H1 (cell line): ENCODE measurements at regions not wholly inside any gene's neighbourhood (a gene's known extent, or its start where the extent isn't known, plus 50 kb on each side); places are given as distances from the start of the nearest gene placed in this dataset.

Experiments used
- CTCF ChIA-PET: fragments of 300-600 bp; sonication (Branson Sonifier 250); formaldehyde crosslinking; loops from one replicate; lab custom pipeline; 2021; ENCODE audit not compliant: partially characterized antibody; lab: Charles Lee
- POLR2A ChIA-PET: fragments of 300-600 bp; sonication (Branson Sonifier 250); formaldehyde crosslinking; loops from one replicate; lab custom pipeline; 2021; ENCODE audit warnings: inconsistent platforms; ENCODE audit not compliant: partially characterized antibody; lab: Charles Lee
- DNase-seq, 2 experiments: peaks; one replicate each; pipeline versions ENCODE4 v3.0.0 to v3.0.0-alpha.2; 2010 to 2022; ENCODE audit warnings: low spot score in 2 of 2, low read depth in 1 of 2, mixed read lengths in 1 of 2
- FAIRE-seq: peaks from 2 replicates; lab custom pipeline; 2011; peaks lifted over from hg19 to GRCh38; lab: Jason Lieb, UNC
- H2AFZ ChIP-seq: 2 replicates; pipeline ENCODE4 v1.8.1; 2012; ENCODE audit warnings: low read length, inconsistent platforms
- H2AK5ac ChIP-seq: 2 replicates; pipeline ENCODE4 v1.6.1; 2013; ENCODE audit warnings: low read depth, low read length
- H2BK120ac ChIP-seq: replicated peaks from 2 replicates; pipeline ENCODE3; 2013; ENCODE audit warnings: low read depth, low read length, inconsistent platforms
- H2BK12ac ChIP-seq: 2 replicates; pipeline ENCODE4 v1.6.1; 2013; ENCODE audit warnings: low read depth, low read length
- H2BK15ac ChIP-seq: 2 replicates; pipeline ENCODE4 v1.6.1; 2013; ENCODE audit warnings: low read length
- H2BK20ac ChIP-seq: 2 replicates; pipeline ENCODE4 v1.6.1; 2013; ENCODE audit warnings: low read length
- H2BK5ac ChIP-seq: 2 replicates; pipeline ENCODE4 v1.6.1; 2013; ENCODE audit warnings: low read depth, low read length
- H3K14ac ChIP-seq: 2 replicates; pipeline ENCODE4 v1.6.1; 2013; ENCODE audit warnings: inconsistent platforms; ENCODE audit not compliant: insufficient read length
- H3K18ac ChIP-seq: 2 replicates; pipeline ENCODE4 v1.6.1; 2013; ENCODE audit warnings: low read length; ENCODE audit errors: extremely low read depth
- H3K23ac ChIP-seq: 2 replicates; pipeline ENCODE4 v1.6.1; 2013; ENCODE audit warnings: inconsistent platforms; ENCODE audit not compliant: insufficient read length
- H3K23me2 ChIP-seq: 2 replicates; pipeline ENCODE4 v1.6.1; 2013; ENCODE audit warnings: low read depth, low read length
- H3K27ac ChIP-seq: 2 replicates; pipeline ENCODE4 v1.6.1; 2011; ENCODE audit warnings: low read depth, low read length, inconsistent platforms
- H3K27me3 ChIP-seq, 4 experiments: replicated peaks in 1 of 4; 1 replicate in 1 of 4; 2 replicates in 3 of 4; pipeline versions ENCODE4 v1.6.1 to v1.8.1; 2011 to 2013; ENCODE audit warnings: low read length in 3 of 4, mild to moderate bottlenecking in 3 of 4, inconsistent platforms in 2 of 4, mixed read lengths in 2 of 4, moderate library complexity in 1 of 4; ENCODE audit not compliant: control insufficient read depth in 3 of 4, insufficient read depth in 3 of 4; ENCODE audit errors: extremely low read depth in 1 of 4
- H3K36me3 ChIP-seq, 4 experiments: 2 replicates each; pipeline versions ENCODE4 v1.6.1 to v1.8.1; 2011 to 2013; ENCODE audit warnings: mild to moderate bottlenecking in 4 of 4, low read length in 3 of 4, moderate library complexity in 2 of 4, control low read depth in 1 of 4, inconsistent platforms in 1 of 4; ENCODE audit not compliant: insufficient read depth in 4 of 4, control insufficient read depth in 2 of 4
- H3K4ac ChIP-seq: replicated peaks from 2 replicates; pipeline ENCODE3; 2013; ENCODE audit warnings: low read length, low read depth, mixed read lengths, inconsistent platforms; ENCODE audit not compliant: insufficient read length
- H3K4me1 ChIP-seq, 4 experiments: replicated peaks in 1 of 4; 1 replicate in 1 of 4; 2 replicates in 3 of 4; pipeline versions ENCODE4 v1.6.1 to v1.8.1; 2011 to 2013; ENCODE audit warnings: low read length in 3 of 4, inconsistent platforms in 2 of 4, mixed read lengths in 1 of 4; ENCODE audit not compliant: insufficient read depth in 4 of 4, control insufficient read depth in 3 of 4
- H3K4me2 ChIP-seq, 2 experiments: 2 replicates each; pipeline versions ENCODE4 v1.6.1 to v1.8.1; 2011 to 2013; ENCODE audit warnings: low read depth in 2 of 2, low read length in 2 of 2, control low read depth in 1 of 2, inconsistent platforms in 1 of 2, mild to moderate bottlenecking in 1 of 2; ENCODE audit not compliant: insufficient read depth in 1 of 2
- H3K4me3 ChIP-seq, 4 experiments: fragments of 200-600, 300-600 bp in 1 of 4; sonication (generic), shearing (Covaris generic), sonication (Bioruptor Twin) in 1 of 4; 2 replicates each; pipeline versions ENCODE4 v1.5.1 to v1.8.1; 2011 to 2016; ENCODE audit warnings: low read length in 4 of 4, low read depth in 3 of 4, control low read depth in 2 of 4, inconsistent platforms in 2 of 4, mild to moderate bottlenecking in 2 of 4, mixed read lengths in 1 of 4, moderate library complexity in 1 of 4; ENCODE audit not compliant: insufficient read depth in 2 of 4; ENCODE audit errors: extremely low read depth in 1 of 4
- H3K56ac ChIP-seq: replicated peaks from 2 replicates; pipeline ENCODE3; 2013; ENCODE audit warnings: low read depth, mild to moderate bottlenecking, mixed read lengths, low read length, inconsistent platforms; ENCODE audit not compliant: insufficient read length
- H3K79me1 ChIP-seq: 2 replicates; pipeline ENCODE4 v1.6.1; 2013; ENCODE audit warnings: low read depth, low read length, control low read depth
- H3K79me2 ChIP-seq, 2 experiments: 2 replicates each; pipeline versions ENCODE4 v1.6.1 to v1.8.1; 2012 to 2013; ENCODE audit warnings: low read length in 2 of 2, mild to moderate bottlenecking in 2 of 2, inconsistent platforms in 1 of 2; ENCODE audit not compliant: insufficient read depth in 2 of 2, control insufficient read depth in 1 of 2
- H3K9ac ChIP-seq, 4 experiments: replicated peaks in 1 of 4; 1 replicate in 1 of 4; 2 replicates in 3 of 4; pipeline versions ENCODE4 v1.6.1 to v1.8.1; 2011 to 2013; ENCODE audit warnings: low read depth in 3 of 4, low read length in 3 of 4, control low read depth in 2 of 4, mild to moderate bottlenecking in 2 of 4, moderate library complexity in 2 of 4, inconsistent platforms in 1 of 4; ENCODE audit errors: extremely low read depth in 1 of 4
- H3K9me3 ChIP-seq, 2 experiments: 2 replicates each; pipeline versions ENCODE4 v1.6.1 to v1.8.1; 2012 to 2013; ENCODE audit warnings: mild to moderate bottlenecking in 2 of 2, moderate library complexity in 2 of 2, control low read depth in 1 of 2, inconsistent platforms in 1 of 2, low read depth in 1 of 2, low read length in 1 of 2, mixed read lengths in 1 of 2; ENCODE audit not compliant: insufficient read depth in 2 of 2
- H4K20me1 ChIP-seq, 2 experiments: replicated peaks in 1 of 2; 2 replicates each; pipeline versions ENCODE3 to v1.8.1; 2011 to 2013; ENCODE audit warnings: inconsistent platforms in 2 of 2, low read length in 2 of 2, mild to moderate bottlenecking in 1 of 2; ENCODE audit not compliant: insufficient read depth in 2 of 2, control insufficient read depth in 1 of 2
- H4K5ac ChIP-seq: 2 replicates; pipeline ENCODE4 v1.6.1; 2013; ENCODE audit warnings: low read length, low read depth, mixed read lengths, inconsistent platforms; ENCODE audit not compliant: insufficient read length
- H4K8ac ChIP-seq: 2 replicates; pipeline ENCODE4 v1.8.0; 2013; ENCODE audit warnings: mild to moderate bottlenecking, moderate library complexity, low read length, inconsistent platforms; ENCODE audit not compliant: insufficient read depth; ENCODE audit errors: extremely low read depth
- H4K91ac ChIP-seq: replicated peaks from 2 replicates; pipeline ENCODE3; 2013; ENCODE audit warnings: low read length, mixed read lengths, inconsistent platforms; ENCODE audit not compliant: insufficient read length
- CBX5 ChIP-seq: fragments of 300-800, 300-1000 bp; sonication (generic); IDR thresholded peaks from 2 replicates; pipeline ENCODE4 v1.7.1; 2016; ENCODE audit warnings: antibody characterized with exemption, low read length, low read depth
- CREB1 ChIP-seq: IDR thresholded peaks from 2 replicates; pipeline ENCODE4 v1.6.1; 2012; ENCODE audit warnings: inconsistent platforms
- CTBP2 ChIP-seq: IDR thresholded peaks from 2 replicates; pipeline ENCODE4 v1.7.0; 2011; ENCODE audit warnings: borderline replicate concordance, mild to moderate bottlenecking, moderate library complexity, mixed read lengths, low read length; ENCODE audit not compliant: insufficient read depth, insufficient read length
- JUN ChIP-seq: IDR thresholded peaks from 2 replicates; pipeline ENCODE4 v1.6.1; 2011; ENCODE audit warnings: low read depth, mild to moderate bottlenecking, improper control_type of control experiment, low read length
- NRF1 ChIP-seq: IDR thresholded peaks from 2 replicates; pipeline ENCODE4 v1.6.1; 2011; ENCODE audit warnings: mild to moderate bottlenecking, low read depth, low read length, improper control_type of control experiment
- RAD21 ChIP-seq, 2 experiments: IDR thresholded peaks in 1 of 2; conservative IDR thresholded peaks in 1 of 2; 2 replicates each; pipeline ENCODE4 v1.6.1; 2011; ENCODE audit warnings: low read depth in 2 of 2, low read length in 2 of 2, improper control_type of control experiment in 1 of 2, inconsistent platforms in 1 of 2, mild to moderate bottlenecking in 1 of 2, moderate library complexity in 1 of 2
- WGBS, 2 experiments: shearing (Covaris generic) in 1 of 2; methylation state at CpG; one replicate each; pipeline versions ENCODE4 v1.1.6 to v1.1.7; 2013 to 2015; ENCODE audit warnings: low lambda C conversion rate in 2 of 2, mixed read lengths in 2 of 2, inconsistent platforms in 1 of 2, low coverage in 1 of 2, missing lambda C conversion rate in 1 of 2; ENCODE audit not compliant: insufficient replicate concordance in 2 of 2, insufficient coverage in 1 of 2, insufficient read length in 1 of 2; ENCODE audit errors: extremely low coverage in 1 of 2, missing lambda C conversion rate in 1 of 2; 5-methylcytosine and 5-hydroxymethylcytosine counted together
- TF ChIP-seq, protein P1 (sequence below): IDR thresholded peaks from 2 replicates; pipeline ENCODE4 v1.6.1; 2012; ENCODE audit warnings: inconsistent platforms
- TF ChIP-seq, protein P2 (sequence below), 3 experiments: IDR thresholded peaks; 1 replicate in 2 of 3; 2 replicates in 1 of 3; pipeline versions ENCODE4 v1.5.1 to v1.6.1; 2011; ENCODE audit warnings: low read length in 3 of 3, mild to moderate bottlenecking in 3 of 3, inconsistent platforms in 2 of 3, low read depth in 1 of 3, moderate library complexity in 1 of 3; ENCODE audit not compliant: insufficient read depth in 1 of 3; ENCODE audit errors: control extremely low read depth in 1 of 3

DNA sequence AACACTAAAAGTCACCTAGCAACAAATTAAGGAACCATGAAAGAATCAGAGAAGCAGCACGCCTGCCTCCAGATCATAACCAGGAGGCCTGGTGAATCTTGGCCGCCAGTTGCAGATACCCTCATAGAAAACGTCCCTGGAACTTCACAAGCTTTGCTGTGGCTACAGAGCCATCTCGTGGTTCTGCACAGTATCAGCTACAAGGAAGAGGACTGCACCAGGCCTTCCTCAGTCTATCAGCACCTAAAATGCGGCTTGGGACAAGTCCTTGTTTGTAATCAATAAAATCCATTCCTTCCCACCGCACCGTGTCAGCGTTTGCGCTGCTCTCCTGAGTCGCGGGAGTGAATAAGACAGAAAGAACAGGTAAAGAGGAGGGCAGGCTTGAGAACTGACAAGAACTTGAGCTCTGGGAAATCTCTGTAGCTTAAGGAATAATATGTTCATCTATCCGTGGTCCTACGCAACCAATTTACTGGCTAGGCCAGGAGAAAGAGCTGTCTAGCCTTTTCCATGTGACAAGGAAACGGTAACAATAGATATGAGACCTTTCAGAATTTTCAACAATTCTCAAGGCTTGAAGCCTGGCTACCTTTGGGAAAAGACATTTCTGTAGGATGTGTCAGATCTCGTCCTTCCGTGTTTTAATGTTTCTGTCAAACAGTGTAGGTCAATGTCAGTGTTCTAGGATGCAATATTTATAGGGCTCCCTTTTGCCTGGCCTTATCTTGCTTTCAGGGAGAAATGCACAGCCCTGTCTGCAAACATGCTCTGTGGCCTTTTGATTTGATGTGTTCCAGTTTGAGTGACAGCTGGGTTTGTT lies 128.5 kb upstream of the RAB12 start:
- H2BK5ac ChIP-seq = no peak overlapping the region
- H3K23me2 ChIP-seq = no peaks in the 10 kb centered on the region
- no peaks in the 10 kb centered on the region for H3K4me1 ChIP-seq
- H3K23ac ChIP-seq = no peak overlapping the region
- H3K4ac ChIP-seq = no peak overlapping the region
- H4K5ac ChIP-seq = no peak overlapping the region
- no peaks in the 10 kb centered on the region for H3K79me1 ChIP-seq
- H3K4me2 ChIP-seq = no peak overlapping the region
- H3K27me3 ChIP-seq = no peaks in the 10 kb centered on the region
- no peak overlapping the region for H3K56ac ChIP-seq
- H2BK12ac ChIP-seq = no peak overlapping the region
- H3K4me3 ChIP-seq = no peak overlapping the region
- H4K91ac ChIP-seq = no peak overlapping the region
- H3K27ac ChIP-seq = no peak overlapping the region
- no peak overlapping the region for H2BK120ac ChIP-seq
- H4K8ac ChIP-seq = no peak overlapping the region
- 79% methylated on average over 16 of the region's 16 CpGs; no CpG with 5 or more reads in 1 of the 2 experiments for WGBS, 2 experiments
- no peaks in the 10 kb centered on the region for H3K79me2 ChIP-seq
- DNase-seq (no peak), FAIRE-seq (peak; percentile 60)
- POLR2A ChIA-PET = interaction anchor here (0.8 kb wide), 1 partner anchor 13 kb away, joined by 3 read pairs; no protein-coding TSS in a partner anchor
- H3K36me3 ChIP-seq = no peaks in the 10 kb centered on the region
- CTCF ChIA-PET = interaction anchor here (0.8 to 6.5 kb wide), 24 partner anchors 11 to 428 kb away, joined by 3 to 82 read pairs (median 4); no protein-coding TSS in a partner anchor
- H2BK20ac ChIP-seq = no peak overlapping the region
- H2AK5ac ChIP-seq = no peak overlapping the region
- no peak overlapping the region for H3K18ac ChIP-seq
- no peaks in the 10 kb centered on the region for H3K9me3 ChIP-seq
- no peaks in the 10 kb centered on the region for H4K20me1 ChIP-seq
- no peak overlapping the region for H2BK15ac ChIP-seq
- no peak overlapping the region for H3K14ac ChIP-seq
- H3K9ac ChIP-seq = no peak overlapping the region
- peak overlapping the region; percentile 54 for H2AFZ ChIP-seq
- TF ChIP-seq CTBP2 = no peak
- TF ChIP-seq, protein P1, sequence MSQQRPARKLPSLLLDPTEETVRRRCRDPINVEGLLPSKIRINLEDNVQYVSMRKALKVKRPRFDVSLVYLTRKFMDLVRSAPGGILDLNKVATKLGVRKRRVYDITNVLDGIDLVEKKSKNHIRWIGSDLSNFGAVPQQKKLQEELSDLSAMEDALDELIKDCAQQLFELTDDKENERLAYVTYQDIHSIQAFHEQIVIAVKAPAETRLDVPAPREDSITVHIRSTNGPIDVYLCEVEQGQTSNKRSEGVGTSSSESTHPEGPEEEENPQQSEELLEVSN = no peak
- TF ChIP-seq JUN = no peak
- TF ChIP-seq CBX5 = no peak
- TF ChIP-seq RAD21 (IDR thresholded peaks at IDR 0.05 in 1 of 2, conservative IDR thresholded peaks at IDR 0.05 in 1 of 2; ENCODE audit: low read depth in 2 of 2, low read length in 2 of 2) = peak; percentile 83 to 85
- TF ChIP-seq CREB1 = no peak
- no peak for TF ChIP-seq NRF1
- TF ChIP-seq, protein P2, sequence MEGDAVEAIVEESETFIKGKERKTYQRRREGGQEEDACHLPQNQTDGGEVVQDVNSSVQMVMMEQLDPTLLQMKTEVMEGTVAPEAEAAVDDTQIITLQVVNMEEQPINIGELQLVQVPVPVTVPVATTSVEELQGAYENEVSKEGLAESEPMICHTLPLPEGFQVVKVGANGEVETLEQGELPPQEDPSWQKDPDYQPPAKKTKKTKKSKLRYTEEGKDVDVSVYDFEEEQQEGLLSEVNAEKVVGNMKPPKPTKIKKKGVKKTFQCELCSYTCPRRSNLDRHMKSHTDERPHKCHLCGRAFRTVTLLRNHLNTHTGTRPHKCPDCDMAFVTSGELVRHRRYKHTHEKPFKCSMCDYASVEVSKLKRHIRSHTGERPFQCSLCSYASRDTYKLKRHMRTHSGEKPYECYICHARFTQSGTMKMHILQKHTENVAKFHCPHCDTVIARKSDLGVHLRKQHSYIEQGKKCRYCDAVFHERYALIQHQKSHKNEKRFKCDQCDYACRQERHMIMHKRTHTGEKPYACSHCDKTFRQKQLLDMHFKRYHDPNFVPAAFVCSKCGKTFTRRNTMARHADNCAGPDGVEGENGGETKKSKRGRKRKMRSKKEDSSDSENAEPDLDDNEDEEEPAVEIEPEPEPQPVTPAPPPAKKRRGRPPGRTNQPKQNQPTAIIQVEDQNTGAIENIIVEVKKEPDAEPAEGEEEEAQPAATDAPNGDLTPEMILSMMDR (IDR thresholded peaks at IDR 0.05; ENCODE audit: control extremely low read depth in 1 of 3, insufficient read depth in 1 of 3, low read depth in 1 of 3, low read length in 3 of 3) = peak in 2 of 3 experiments; percentile 64 to 69; a peak in 3 of 4 replicates
